OCI-LY3 (cell line): ENCODE measurements at regions not wholly inside any gene's neighbourhood (a gene's known extent, or its start where the extent isn't known, plus 50 kb on each side); places are given as distances from the start of the nearest gene placed in this dataset.

Experiments used
- CTCF ChIP-seq: fragments of 200-600, 300-600 bp; sonication (generic); IDR thresholded peaks from 2 replicates; pipeline ENCODE4 v1.5.1; 2014; ENCODE audit warnings: antibody characterized with exemption, low read length, low read depth
- EZH2phosphoT487 ChIP-seq: fragments of 200-600 bp; shearing (Covaris generic); IDR thresholded peaks from 2 replicates; pipeline ENCODE4 v1.6.1; 2018; ENCODE audit warnings: antibody characterized with exemption, mixed run types, low read depth

GRCh38 chr12:107282628-107283027, 189.3 kb upstream of the CRY1 start:
- TF ChIP-seq CTCF (no peak), EZH2phosphoT487 (no peak)
